ENCODE measurements at regions not wholly inside any gene's neighbourhood (a gene's known extent, or its start where the extent isn't known, plus 50 kb on each side); places are given as distances from the start of the nearest gene placed in this dataset.

GRCh38 chr13:44312131-44312530 is 61.5 kb upstream of the SERP2 start:
- Histone ChIP-seq H3K9me3 (ENCODE audit: insufficient read depth in 2 of 2, low read depth in 1 of 2, low read length in 1 of 2) (no peaks in the 10 kb centered on the region), H3K18ac (ENCODE audit: extremely low read depth, low read length) (no peak overlapping the region), H3K9ac (replicated peaks in 1 of 4; ENCODE audit: extremely low read depth in 1 of 4, low read depth in 3 of 4, low read length in 3 of 4) (no peak overlapping the region), H3K14ac (ENCODE audit: insufficient read length) (no peak overlapping the region), H4K8ac (ENCODE audit: extremely low read depth, insufficient read depth, low read length) (no peak overlapping the region), H2AFZ (ENCODE audit: low read length) (no peak overlapping the region), H3K4ac (replicated peaks; ENCODE audit: insufficient read length, low read depth, low read length) (no peak overlapping the region), H4K91ac (replicated peaks; ENCODE audit: insufficient read length, low read length) (no peak overlapping the region), H2AK5ac (ENCODE audit: low read depth, low read length) (no peak overlapping the region), H3K79me1 (ENCODE audit: low read depth, low read length) (no peaks in the 10 kb centered on the region), H3K4me2 (ENCODE audit: insufficient read depth in 1 of 2, low read depth in 2 of 2, low read length in 2 of 2) (no peak overlapping the region), H2BK120ac (replicated peaks; ENCODE audit: low read depth, low read length) (no peak overlapping the region), H2BK15ac (ENCODE audit: low read length) (no peak overlapping the region), H4K20me1 (replicated peaks in 1 of 2; ENCODE audit: control insufficient read depth in 1 of 2, insufficient read depth in 2 of 2, low read length in 2 of 2) (no peaks in the 10 kb centered on the region), H3K23me2 (ENCODE audit: low read depth, low read length) (no peaks in the 10 kb centered on the region), H2BK12ac (ENCODE audit: low read depth, low read length) (no peak overlapping the region), H3K27ac (ENCODE audit: low read depth, low read length) (no peak overlapping the region), H3K36me3 (ENCODE audit: control insufficient read depth in 2 of 4, insufficient read depth in 4 of 4, low read length in 3 of 4) (no peaks in the 10 kb centered on the region), H3K56ac (replicated peaks; ENCODE audit: insufficient read length, low read depth, low read length) (no peak overlapping the region), H3K4me3 (ENCODE audit: extremely low read depth in 1 of 4, insufficient read depth in 2 of 4, low read depth in 3 of 4, low read length in 4 of 4) (no peak overlapping the region), H3K23ac (ENCODE audit: insufficient read length) (no peak overlapping the region), H3K27me3 (replicated peaks in 1 of 4; ENCODE audit: control insufficient read depth in 3 of 4, extremely low read depth in 1 of 4, insufficient read depth in 3 of 4, low read length in 3 of 4) (peaks cover 0 to 17% (median 9%) of the 10 kb centered on the region in 4 experiments; a peak in 5 of 7 replicates), H2BK20ac (ENCODE audit: low read length) (no peak overlapping the region), H3K4me1 (replicated peaks in 1 of 4; ENCODE audit: control insufficient read depth in 3 of 4, insufficient read depth in 4 of 4, low read length in 3 of 4) (no peaks in the 10 kb centered on the region; a peak in 1 of 7 replicates), H4K5ac (ENCODE audit: insufficient read length, low read depth, low read length) (no peak overlapping the region), H3K79me2 (ENCODE audit: control insufficient read depth in 1 of 2, insufficient read depth in 2 of 2, low read length in 2 of 2) (no peaks in the 10 kb centered on the region), H2BK5ac (ENCODE audit: low read depth, low read length) (no peak overlapping the region)
- WGBS, 2 experiments (ENCODE audit: extremely low coverage in 1 of 2, insufficient coverage in 1 of 2, insufficient read length in 1 of 2, insufficient replicate concordance in 2 of 2, low coverage in 1 of 2, low lambda C conversion rate in 2 of 2, missing lambda C conversion rate in 1 of 2): 94% methylated on average over 3 of the region's 3 CpGs; no CpG with 5 or more reads in 1 of the 2 experiments
- POLR2A ChIA-PET (ENCODE audit: partially characterized antibody): interaction anchor here (1.2 kb wide), 1 partner anchor 95 kb away, joined by 3 read pairs; no protein-coding TSS in a partner anchor
- CTCF ChIA-PET (ENCODE audit: partially characterized antibody): no interaction called here
- FAIRE-seq (no peak), DNase-seq (ENCODE audit: low read depth in 1 of 2, low spot score in 2 of 2) (no peak)
- TF ChIP-seq HDAC6 (IDR thresholded peaks at IDR 0.05; ENCODE audit: low read depth, low read length) (no peak), CHD1 (IDR thresholded peaks at IDR 0.05; ENCODE audit: low read depth, low read length) (no peak), GABPA (IDR thresholded peaks at IDR 0.05; ENCODE audit: borderline replicate concordance, insufficient read depth, low read length) (no peak), SRF (IDR thresholded peaks at IDR 0.05; ENCODE audit: low read depth, low read length) (no peak), USF2 (IDR thresholded peaks at IDR 0.05; ENCODE audit: low read length) (no peak), YY1 (IDR thresholded peaks at IDR 0.05; ENCODE audit: low read depth, low read length) (no peak)
